NCI-H1105 (cell line): ENCODE measurements at regions not wholly inside any gene's neighbourhood (a gene's known extent, or its start where the extent isn't known, plus 50 kb on each side); places are given as distances from the start of the nearest gene placed in this dataset.
"Not testable (repeated sequence)": the region's sequence is repeated elsewhere in the genome, so short reads cannot be mapped to it uniquely, and the experiment has no call there.

Source experiments
- DNase-seq: peaks from one replicate; lab custom pipeline; 2025; lab: John Stamatoyannopoulos, UW

- DNase-seq = no peak
Observed at GRCh38 chr6:103784117-103784516, 1075.6 kb downstream of the HACE1 start.

GRCh38 chr6:103783329-103783728 lies 1076.4 kb downstream of the HACE1 start:
- DNase-seq = peak; percentile 82

- no peak for DNase-seq
Observed at GRCh38 chr6:103769431-103769830, 1090.3 kb downstream of the HACE1 start.

GRCh38 chr6:103750603-103751002 lies 1109.1 kb downstream of the HACE1 start:
- DNase-seq = no peak

- no peak for DNase-seq
Observed at GRCh38 chr6:103734016-103734415, 1125.7 kb downstream of the HACE1 start.

GRCh38 chr6:103729658-103730057 lies 1130.1 kb downstream of the HACE1 start:
- DNase-seq = no peak

GRCh38 chr6:103723438-103724322 lies 1136.0 kb downstream of the HACE1 start:
- no peak for DNase-seq

- DNase-seq = no peak
Observed at GRCh38 chr6:103722683-103723082, 1137.0 kb downstream of the HACE1 start.

- no peak for DNase-seq
Observed at GRCh38 chr6:103721923-103722322, 1137.8 kb downstream of the HACE1 start.

- DNase-seq = no peak
Observed at GRCh38 chr6:103720393-103720792, 1139.3 kb downstream of the HACE1 start.

- no peak for DNase-seq
Observed at GRCh38 chr6:103719545-103719944, 1140.2 kb downstream of the HACE1 start.

GRCh38 chr6:103715269-103715668 lies 1144.5 kb downstream of the HACE1 start:
- DNase-seq = no peak

- DNase-seq = not testable (repeated sequence)
Observed at GRCh38 chr6:103709236-103709635, 1150.5 kb downstream of the HACE1 start.

- DNase-seq = no peak
Observed at GRCh38 chr6:103707596-103708325, 1152.0 kb downstream of the HACE1 start.

GRCh38 chr6:103699769-103700168 lies 1160.0 kb downstream of the HACE1 start:
- no peak for DNase-seq

- no peak for DNase-seq
Observed at GRCh38 chr6:103687430-103687829, 1172.3 kb downstream of the HACE1 start.

- no peak for DNase-seq
Observed at GRCh38 chr6:103680116-103680515, 1179.6 kb downstream of the HACE1 start.

GRCh38 chr6:103677290-103677689 lies 1182.4 kb downstream of the HACE1 start:
- no peak for DNase-seq

- no peak for DNase-seq
Observed at GRCh38 chr6:103675807-103676406, 1183.8 kb downstream of the HACE1 start.

- DNase-seq = no peak
Observed at GRCh38 chr6:103674790-103675189, 1184.9 kb downstream of the HACE1 start.

- no peak for DNase-seq
Observed at GRCh38 chr6:103672169-103672568, 1187.5 kb downstream of the HACE1 start.

- DNase-seq = no peak
Observed at GRCh38 chr6:103629613-103630012, 1230.1 kb downstream of the HACE1 start.

GRCh38 chr6:103617642-103618041 lies 1242.1 kb downstream of the HACE1 start:
- no peak for DNase-seq
